ENCODE measurements at regions not wholly inside any gene's neighbourhood (a gene's known extent, or its start where the extent isn't known, plus 50 kb on each side); places are given as distances from the start of the nearest gene placed in this dataset.

- no peak for TF ChIP-seq CTCF (IDR thresholded peaks at IDR 0.05; ENCODE audit: low read depth, low read length)
- no peak for DNase-seq (ENCODE audit: extremely low read depth, low read depth)
Measured at GRCh38 chr11:134514354-134514951, 102.4 kb upstream of the B3GAT1 start.

DNA sequence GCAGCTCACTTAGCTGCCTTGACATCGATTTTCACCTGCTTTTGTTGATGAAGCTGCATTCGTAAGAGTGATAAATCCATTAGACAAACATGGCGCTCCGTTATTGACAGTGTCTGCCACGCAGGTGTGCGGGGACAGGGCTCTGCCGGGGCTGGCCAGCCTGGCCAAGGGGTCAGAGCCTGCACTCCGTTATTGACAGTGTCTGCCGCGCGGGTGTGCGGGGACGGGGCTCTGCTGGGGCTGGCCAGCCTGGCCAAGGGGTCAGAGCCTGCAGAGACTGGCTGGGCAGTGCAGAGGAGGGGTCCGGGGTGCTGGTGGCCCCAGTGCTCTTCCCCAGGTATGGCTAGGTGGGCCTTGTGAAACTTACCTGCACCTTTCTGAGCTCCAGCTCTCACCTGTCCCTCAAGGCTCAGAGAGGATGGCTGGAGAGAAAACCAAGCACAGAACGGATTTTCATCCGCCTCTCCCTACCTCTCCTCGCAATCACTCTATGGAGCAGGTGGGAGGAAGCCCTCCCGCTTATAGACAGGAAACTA, 101.6 kb upstream of the B3GAT1 start:
- TF ChIP-seq CTCF (IDR thresholded peaks at IDR 0.05; ENCODE audit: low read depth, low read length) = no peak
- DNase-seq (ENCODE audit: extremely low read depth, low read depth) = no peak

DNA sequence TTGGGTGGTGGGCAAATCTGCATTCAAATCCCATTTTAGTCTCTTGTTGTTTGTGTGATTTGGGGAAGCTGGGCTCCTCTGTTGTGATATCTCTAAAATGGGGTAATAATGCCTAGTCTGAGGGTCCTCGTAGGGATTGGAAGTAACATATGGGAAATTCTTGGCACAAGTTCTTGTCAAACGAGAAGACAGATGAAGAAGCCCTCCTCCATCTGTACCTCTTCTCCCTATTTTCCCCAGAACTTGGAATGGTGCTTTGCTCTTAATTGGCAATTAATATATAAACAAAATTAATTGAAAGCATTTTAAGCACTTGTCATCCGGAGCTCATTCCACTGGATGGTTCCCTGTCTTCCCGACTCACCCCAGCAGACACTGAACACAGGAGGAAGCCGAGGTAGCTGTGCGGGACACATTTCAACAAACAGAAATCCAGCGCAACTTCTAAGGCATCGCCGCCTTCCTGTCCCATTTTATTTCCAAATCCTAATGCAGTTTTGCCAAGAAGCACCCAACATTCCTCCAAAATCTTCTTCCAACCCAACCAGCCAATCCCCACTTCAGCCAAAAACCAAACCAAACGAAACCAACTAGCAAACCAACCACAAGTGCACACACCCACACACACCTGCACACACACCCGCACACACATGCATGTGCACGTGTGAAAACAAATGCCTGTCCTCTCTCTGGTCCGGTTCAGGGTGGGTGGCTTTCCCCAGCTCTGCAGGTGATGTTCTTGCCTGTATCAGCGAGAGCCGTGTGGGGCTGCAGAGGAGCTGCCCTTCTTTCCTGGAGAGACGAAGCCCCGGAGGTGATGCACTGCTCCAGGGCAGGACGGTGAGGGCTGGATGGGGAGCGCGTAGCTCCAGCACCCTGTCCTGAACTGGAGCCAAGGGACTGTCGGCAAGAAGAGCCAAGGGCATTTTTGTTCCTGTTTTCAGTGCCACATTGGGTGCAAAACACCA, 100.8 kb upstream of the B3GAT1 start:
- no peak for TF ChIP-seq CTCF (IDR thresholded peaks at IDR 0.05; ENCODE audit: low read depth, low read length)
- no peak for DNase-seq (ENCODE audit: extremely low read depth, low read depth)

DNA sequence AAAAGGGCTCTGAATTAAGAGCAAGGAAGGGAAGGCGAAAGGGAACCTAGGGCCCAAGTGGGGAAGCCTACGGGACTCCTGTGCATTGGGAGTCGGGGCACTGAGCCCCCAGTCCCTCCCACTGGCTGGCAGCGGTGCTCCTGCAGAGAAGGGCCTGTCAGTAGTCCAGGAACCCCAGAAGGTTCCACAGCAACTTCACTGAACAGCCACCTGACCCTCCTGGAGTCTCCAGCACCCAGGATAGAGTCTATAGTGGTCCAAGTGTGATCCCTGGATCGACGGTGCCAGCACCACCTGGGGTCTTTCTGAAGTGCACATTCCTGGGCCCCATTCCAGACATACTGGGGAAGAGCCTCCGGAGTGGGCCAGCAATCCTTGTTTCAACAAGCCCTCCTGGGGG, 100.0 kb upstream of the B3GAT1 start:
- DNase-seq (ENCODE audit: extremely low read depth, low read depth) = no peak
- TF ChIP-seq CTCF (IDR thresholded peaks at IDR 0.05; ENCODE audit: low read depth, low read length) = no peak

DNA sequence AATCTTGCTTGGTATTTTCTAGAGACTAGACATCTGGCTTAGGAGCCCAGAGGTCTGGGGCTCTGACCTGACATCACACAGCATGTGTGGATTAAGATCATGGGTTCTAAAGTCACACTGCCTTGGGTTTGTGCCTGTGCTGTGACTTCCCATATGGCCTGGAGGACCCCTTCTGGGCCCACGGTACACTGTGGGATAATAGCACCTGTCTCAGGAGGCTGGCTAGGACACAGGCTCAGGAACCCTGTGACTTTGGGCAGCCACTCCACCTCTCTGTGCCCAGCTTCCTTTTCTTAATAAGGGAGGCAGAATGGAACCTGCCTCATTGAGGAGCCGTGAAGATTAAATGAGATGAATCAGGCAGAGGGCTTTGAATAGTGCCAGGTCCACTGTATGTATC, 99.2 kb upstream of the B3GAT1 start:
- no peak for DNase-seq (ENCODE audit: extremely low read depth, low read depth)
- no peak for TF ChIP-seq CTCF (IDR thresholded peaks at IDR 0.05; ENCODE audit: low read depth, low read length)

DNA sequence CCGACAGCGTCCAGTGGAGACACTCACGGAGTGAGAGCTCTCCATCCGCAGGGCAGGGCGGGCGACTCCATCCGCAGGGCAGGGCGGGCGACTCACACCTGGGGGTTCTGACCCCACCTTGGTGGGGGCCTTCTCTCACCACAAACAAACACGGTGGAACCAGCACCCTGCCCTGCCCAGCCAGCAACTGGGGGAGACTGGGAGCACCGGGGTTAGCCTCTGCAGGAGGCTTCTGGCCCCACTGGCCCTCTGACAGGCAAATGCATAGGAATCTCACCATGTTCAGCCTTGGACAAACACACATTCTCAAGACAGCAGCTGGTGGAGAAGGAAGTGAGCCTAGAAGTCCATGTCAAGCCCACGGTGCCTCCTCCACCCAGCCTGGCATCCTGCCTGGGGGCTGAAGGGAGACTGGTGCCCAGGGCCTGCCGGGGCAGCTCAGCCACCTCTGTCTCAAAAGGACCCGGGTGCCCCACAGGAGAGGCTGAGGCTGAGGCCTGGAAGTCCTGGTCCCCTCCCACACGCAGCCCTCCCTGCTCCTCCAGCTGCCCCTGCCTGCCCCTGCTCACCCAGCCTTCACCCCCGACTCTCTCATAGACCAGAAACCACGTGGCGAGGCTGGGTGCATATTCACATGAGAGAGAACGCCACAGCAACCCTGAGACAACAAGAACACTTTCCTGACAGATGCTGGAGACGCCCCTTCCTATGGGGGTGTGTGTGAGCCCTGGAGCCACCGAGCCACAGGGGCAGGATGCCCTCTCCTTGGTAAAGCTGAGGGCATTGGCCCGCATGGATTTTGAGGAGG, 98.4 kb upstream of the B3GAT1 start:
- DNase-seq (ENCODE audit: extremely low read depth, low read depth) = no peak
- TF ChIP-seq CTCF (IDR thresholded peaks at IDR 0.05; ENCODE audit: low read depth, low read length) = no peak
